ENCODE measurements at regions not wholly inside any gene's neighbourhood (a gene's known extent, or its start where the extent isn't known, plus 50 kb on each side); places are given as distances from the start of the nearest gene placed in this dataset.

DNA sequence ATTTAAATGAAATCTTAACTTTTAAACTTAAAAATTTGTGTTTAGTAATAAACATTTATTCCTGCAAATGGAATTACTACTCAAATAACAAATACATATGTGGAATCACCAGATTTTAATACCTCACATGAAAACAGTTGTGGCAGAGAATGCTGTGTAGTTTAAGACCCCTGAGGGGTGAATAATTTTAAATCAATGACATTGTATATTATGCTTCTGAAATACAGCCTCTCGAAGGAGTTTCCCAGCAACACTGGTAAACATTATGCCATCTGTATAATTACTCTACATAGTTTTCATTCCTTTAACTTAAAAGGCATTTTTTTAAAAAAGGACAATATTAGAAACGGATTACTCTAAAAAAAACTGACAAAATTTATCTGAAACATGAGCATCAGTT, 2313.3 kb downstream of the ARAP2 start:
- TF ChIP-seq, protein P1, sequence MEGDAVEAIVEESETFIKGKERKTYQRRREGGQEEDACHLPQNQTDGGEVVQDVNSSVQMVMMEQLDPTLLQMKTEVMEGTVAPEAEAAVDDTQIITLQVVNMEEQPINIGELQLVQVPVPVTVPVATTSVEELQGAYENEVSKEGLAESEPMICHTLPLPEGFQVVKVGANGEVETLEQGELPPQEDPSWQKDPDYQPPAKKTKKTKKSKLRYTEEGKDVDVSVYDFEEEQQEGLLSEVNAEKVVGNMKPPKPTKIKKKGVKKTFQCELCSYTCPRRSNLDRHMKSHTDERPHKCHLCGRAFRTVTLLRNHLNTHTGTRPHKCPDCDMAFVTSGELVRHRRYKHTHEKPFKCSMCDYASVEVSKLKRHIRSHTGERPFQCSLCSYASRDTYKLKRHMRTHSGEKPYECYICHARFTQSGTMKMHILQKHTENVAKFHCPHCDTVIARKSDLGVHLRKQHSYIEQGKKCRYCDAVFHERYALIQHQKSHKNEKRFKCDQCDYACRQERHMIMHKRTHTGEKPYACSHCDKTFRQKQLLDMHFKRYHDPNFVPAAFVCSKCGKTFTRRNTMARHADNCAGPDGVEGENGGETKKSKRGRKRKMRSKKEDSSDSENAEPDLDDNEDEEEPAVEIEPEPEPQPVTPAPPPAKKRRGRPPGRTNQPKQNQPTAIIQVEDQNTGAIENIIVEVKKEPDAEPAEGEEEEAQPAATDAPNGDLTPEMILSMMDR (IDR thresholded peaks at IDR 0.05): no peak
- no peak for TF ChIP-seq POLR2A (IDR thresholded peaks at IDR 0.05)

Data from adrenal gland (tissue), 5 donors.